ENCODE measurements at regions not wholly inside any gene's neighbourhood (a gene's known extent, or its start where the extent isn't known, plus 50 kb on each side); places are given as distances from the start of the nearest gene placed in this dataset.

- TF ChIP-seq CTCF (conservative IDR thresholded peaks at IDR 0.05; ENCODE audit: low read length) (no peak), EZH2phosphoT487 (IDR thresholded peaks at IDR 0.05; ENCODE audit: borderline replicate concordance) (no peak)
These were observed 362.5 kb downstream of the RAB38 start for GRCh38 chr11:87812571-87813365.
